ENCODE measurements at regions not wholly inside any gene's neighbourhood (a gene's known extent, or its start where the extent isn't known, plus 50 kb on each side); places are given as distances from the start of the nearest gene placed in this dataset.
"Not testable (repeated sequence)": the region's sequence is repeated elsewhere in the genome, so short reads cannot be mapped to it uniquely, and the experiment has no call there.

DNA sequence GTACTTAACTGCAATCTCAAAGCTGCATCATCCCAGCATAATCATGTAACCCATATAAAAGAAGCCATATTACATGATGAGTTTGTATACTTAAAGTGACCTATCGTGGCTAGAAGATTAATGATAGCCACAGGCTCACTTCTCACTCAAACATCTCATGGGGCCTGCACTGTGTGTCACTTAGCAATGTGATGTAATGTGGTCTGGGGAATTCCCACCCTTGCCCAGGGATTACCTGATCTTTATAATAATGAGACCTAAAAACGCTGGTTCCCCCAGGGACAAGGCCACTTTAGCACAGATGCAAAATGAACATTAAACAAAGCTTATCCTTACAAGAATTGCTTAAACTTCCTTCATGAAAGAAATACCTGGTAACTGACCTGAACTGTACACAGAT, 427.1 kb upstream of the CNTNAP5 start:
- peaks cover 15% of the 10 kb centered on the region for H3K9me3 Mint-ChIP-seq (ENCODE audit: unreplicated experiment)
- H3K36me3 Mint-ChIP-seq (ENCODE audit: insufficient read depth, unreplicated experiment), result no peaks in the 10 kb centered on the region
- H3K27me3 Mint-ChIP-seq (ENCODE audit: insufficient read depth, unreplicated experiment), result no peaks in the 10 kb centered on the region
- BruUV-seq (replicated peaks), result no TSS peak
- DNase-seq (ENCODE audit: unreplicated experiment), result no peak
- CTCF ChIA-PET, result no interaction called here
- no peak for TF ChIP-seq CTCF (IDR thresholded peaks at IDR 0.05; ENCODE audit: unreplicated experiment)
- intact Hi-C loops (cut with micrococcal nuclease), result no loop called here
- peaks cover 9% of the 10 kb centered on the region for H3K4me1 Mint-ChIP-seq (ENCODE audit: insufficient read depth, unreplicated experiment)
- no peak overlapping the region for H3K27ac Mint-ChIP-seq (ENCODE audit: low read depth, unreplicated experiment)
- POLR2A ChIA-PET, result interaction anchor here (0.7 to 1.4 kb wide), 2 partner anchors 14 to 66 kb away, joined by 3 to 4 read pairs; no protein-coding TSS in a partner anchor
- H3K4me3 Mint-ChIP-seq (ENCODE audit: unreplicated experiment), result no peak overlapping the region

DNA sequence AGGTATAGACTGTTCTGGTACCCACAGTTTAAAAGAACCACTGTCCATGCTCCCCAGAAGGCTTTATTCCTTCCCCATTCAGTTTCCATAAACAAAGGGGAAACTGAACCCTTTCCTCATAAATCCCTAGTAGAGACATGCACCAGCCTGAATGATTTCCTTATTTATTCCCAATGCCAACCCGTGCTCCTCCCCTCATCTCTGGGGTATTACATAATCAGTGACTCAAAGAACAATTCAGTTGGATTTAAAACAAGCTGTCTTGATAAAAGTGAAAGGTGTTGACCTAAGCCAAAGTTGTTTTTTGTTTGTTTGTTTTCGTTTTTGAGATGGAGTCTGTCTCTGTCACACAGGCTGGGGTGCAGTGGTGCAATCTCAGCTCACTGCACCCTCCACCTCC, 418.5 kb upstream of the CNTNAP5 start:
- CTCF ChIA-PET, result interaction anchor here (0.7 kb wide), 1 partner anchor 226 kb away, joined by 3 read pairs; no protein-coding TSS in a partner anchor
- POLR2A ChIA-PET, result no interaction called here
- H3K27ac Mint-ChIP-seq (ENCODE audit: low read depth, unreplicated experiment), result no peak overlapping the region
- no peaks in the 10 kb centered on the region for H3K36me3 Mint-ChIP-seq (ENCODE audit: insufficient read depth, unreplicated experiment)
- no TSS peak for BruUV-seq (replicated peaks)
- no peaks in the 10 kb centered on the region for H3K27me3 Mint-ChIP-seq (ENCODE audit: insufficient read depth, unreplicated experiment)
- peak; percentile 53 for DNase-seq (ENCODE audit: unreplicated experiment)
- peaks cover 5% of the 10 kb centered on the region for H3K4me1 Mint-ChIP-seq (ENCODE audit: insufficient read depth, unreplicated experiment)
- H3K9me3 Mint-ChIP-seq (ENCODE audit: unreplicated experiment), result peaks cover 11% of the 10 kb centered on the region
- no peak overlapping the region for H3K4me3 Mint-ChIP-seq (ENCODE audit: unreplicated experiment)
- intact Hi-C loops (cut with micrococcal nuclease), result no loop called here
- TF ChIP-seq CTCF (IDR thresholded peaks at IDR 0.05; ENCODE audit: unreplicated experiment), result no peak

DNA sequence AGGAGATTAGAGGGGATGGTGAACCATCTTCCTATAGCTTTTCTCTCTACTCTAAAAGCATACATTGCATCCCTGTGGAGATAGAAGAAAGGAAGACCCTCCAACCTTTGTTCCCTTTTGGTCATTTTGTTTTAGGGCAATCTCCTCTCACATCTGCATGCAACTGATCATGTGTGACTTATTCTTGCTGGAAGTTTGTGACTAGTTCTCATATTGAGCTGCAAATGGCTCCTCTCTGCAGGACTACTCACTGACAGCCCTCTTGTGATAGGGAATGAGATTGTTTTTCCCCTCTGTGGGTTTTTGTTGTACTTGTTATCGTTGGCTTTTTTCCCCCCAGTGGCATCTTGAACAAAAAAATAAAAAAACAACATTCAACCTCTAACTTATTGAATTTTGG, 416.0 kb upstream of the CNTNAP5 start:
- TF ChIP-seq CTCF (IDR thresholded peaks at IDR 0.05; ENCODE audit: unreplicated experiment), result no peak
- Mint-ChIP-seq H3K27ac (ENCODE audit: low read depth, unreplicated experiment) (no peak overlapping the region), H3K9me3 (ENCODE audit: unreplicated experiment) (peaks cover 28% of the 10 kb centered on the region), H3K4me1 (ENCODE audit: insufficient read depth, unreplicated experiment) (peaks cover 5% of the 10 kb centered on the region), H3K27me3 (ENCODE audit: insufficient read depth, unreplicated experiment) (no peaks in the 10 kb centered on the region), H3K4me3 (ENCODE audit: unreplicated experiment) (no peak overlapping the region), H3K36me3 (ENCODE audit: insufficient read depth, unreplicated experiment) (no peaks in the 10 kb centered on the region)
- no peak for DNase-seq (ENCODE audit: unreplicated experiment)
- intact Hi-C loops (cut with micrococcal nuclease), result no loop called here
- no TSS peak for BruUV-seq (replicated peaks)
- POLR2A ChIA-PET, result interaction anchor here (0.7 kb wide), 1 partner anchor 40 kb away, joined by 3 read pairs; no protein-coding TSS in a partner anchor
- CTCF ChIA-PET, result interaction anchor here (0.6 kb wide), 1 partner anchor 1368 kb away, joined by 3 read pairs; no protein-coding TSS in a partner anchor

- Mint-ChIP-seq H3K9me3 (ENCODE audit: unreplicated experiment) (peaks cover 56% of the 10 kb centered on the region), H3K4me1 (ENCODE audit: insufficient read depth, unreplicated experiment) (no peaks in the 10 kb centered on the region), H3K27ac (ENCODE audit: low read depth, unreplicated experiment) (no peak overlapping the region), H3K4me3 (ENCODE audit: unreplicated experiment) (no peak overlapping the region), H3K36me3 (ENCODE audit: insufficient read depth, unreplicated experiment) (no peaks in the 10 kb centered on the region), H3K27me3 (ENCODE audit: insufficient read depth, unreplicated experiment) (no peaks in the 10 kb centered on the region)
- ChIA-PET CTCF (interaction anchor here (1.0 to 1.2 kb wide), 2 partner anchors 11 kb away, joined by 6 read pairs; no protein-coding TSS in a partner anchor), POLR2A (no interaction called here)
- TF ChIP-seq CTCF (IDR thresholded peaks at IDR 0.05; ENCODE audit: unreplicated experiment), result no peak
- BruUV-seq (replicated peaks), result no TSS peak
- DNase-seq (ENCODE audit: unreplicated experiment), result no peak
- intact Hi-C loops (cut with micrococcal nuclease), result loop anchor here (5.0 kb wide), 1 partner anchor 1622 kb away; no protein-coding TSS in a partner anchor
These were observed 410.5 kb upstream of the CNTNAP5 start for GRCh38 chr2:123614596-123614995.

- H3K36me3 Mint-ChIP-seq (ENCODE audit: insufficient read depth, unreplicated experiment); BruUV-seq (replicated peaks); H3K27me3 Mint-ChIP-seq (ENCODE audit: insufficient read depth, unreplicated experiment); H3K4me3 Mint-ChIP-seq (ENCODE audit: unreplicated experiment); POLR2A ChIA-PET; H3K27ac Mint-ChIP-seq (ENCODE audit: low read depth, unreplicated experiment); intact Hi-C loops (cut with micrococcal nuclease); CTCF ChIA-PET; H3K4me1 Mint-ChIP-seq (ENCODE audit: insufficient read depth, unreplicated experiment); DNase-seq (ENCODE audit: unreplicated experiment): not testable (repeated sequence)
- peaks cover 39% of the 10 kb centered on the region for H3K9me3 Mint-ChIP-seq (ENCODE audit: unreplicated experiment)
These were observed 406.4 kb upstream of the CNTNAP5 start for GRCh38 chr2:123618642-123619041.

Data from MCF 10A (cell line).